ENCODE measurements at regions not wholly inside any gene's neighbourhood (a gene's known extent, or its start where the extent isn't known, plus 50 kb on each side); places are given as distances from the start of the nearest gene placed in this dataset.

DNA sequence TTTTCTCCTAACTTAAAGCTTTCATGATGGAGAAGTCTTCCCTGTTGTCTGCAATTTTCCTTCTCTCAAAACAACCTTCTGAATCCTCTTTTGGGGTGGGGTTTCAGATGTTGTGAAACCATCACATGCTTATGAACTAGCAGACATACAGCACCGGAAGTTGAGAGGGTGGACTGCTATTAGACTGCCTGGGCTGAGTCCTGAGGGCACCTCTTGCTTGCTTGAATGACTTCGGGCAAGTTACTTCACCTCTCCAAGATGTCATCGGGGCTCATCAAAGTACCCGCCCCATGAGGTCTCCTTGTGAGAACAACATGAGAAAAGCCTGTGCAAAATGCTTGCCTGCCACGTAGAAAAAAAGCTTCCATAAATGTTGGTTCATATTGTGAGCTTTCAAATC lies 89.6 kb downstream of the CCDC185 start:
- ATAC-seq (no peak), DNase-seq (ENCODE audit: low spot score) (no peak)
- ChIA-PET CTCF (no interaction called here), POLR2A (no interaction called here)
- no peaks in the 10 kb centered on the region; the same call in 1 of the 2 replicates for H3K27me3 Mint-ChIP-seq (ENCODE audit: low read depth)
- peaks cover 11% of the 10 kb centered on the region for H3K9me3 Mint-ChIP-seq
- no peak overlapping the region for H3K27ac Mint-ChIP-seq
- peaks cover 30% of the 10 kb centered on the region for H3K4me1 Mint-ChIP-seq
- no peaks in the 10 kb centered on the region for H3K36me3 Mint-ChIP-seq
- TF ChIP-seq TEAD1 (CRISPR knock-in tag; IDR thresholded peaks at IDR 0.05) (no peak), MXD4 (CRISPR knock-in tag; IDR thresholded peaks at IDR 0.05; ENCODE audit: borderline replicate concordance) (no peak), ZNF671 (CRISPR knock-in tag; IDR thresholded peaks at IDR 0.05) (no peak), GRHL2 (CRISPR knock-in tag; IDR thresholded peaks at IDR 0.05; ENCODE audit: insufficient replicate concordance, severe bottlenecking) (no peak), ESRRA (CRISPR knock-in tag; IDR thresholded peaks at IDR 0.05; ENCODE audit: borderline replicate concordance) (no peak), SP1 (CRISPR knock-in tag; conservative IDR thresholded peaks at IDR 0.05) (no peak), SMAD4 (CRISPR knock-in tag; IDR thresholded peaks at IDR 0.05) (no peak)
- TF ChIP-seq, protein P1, sequence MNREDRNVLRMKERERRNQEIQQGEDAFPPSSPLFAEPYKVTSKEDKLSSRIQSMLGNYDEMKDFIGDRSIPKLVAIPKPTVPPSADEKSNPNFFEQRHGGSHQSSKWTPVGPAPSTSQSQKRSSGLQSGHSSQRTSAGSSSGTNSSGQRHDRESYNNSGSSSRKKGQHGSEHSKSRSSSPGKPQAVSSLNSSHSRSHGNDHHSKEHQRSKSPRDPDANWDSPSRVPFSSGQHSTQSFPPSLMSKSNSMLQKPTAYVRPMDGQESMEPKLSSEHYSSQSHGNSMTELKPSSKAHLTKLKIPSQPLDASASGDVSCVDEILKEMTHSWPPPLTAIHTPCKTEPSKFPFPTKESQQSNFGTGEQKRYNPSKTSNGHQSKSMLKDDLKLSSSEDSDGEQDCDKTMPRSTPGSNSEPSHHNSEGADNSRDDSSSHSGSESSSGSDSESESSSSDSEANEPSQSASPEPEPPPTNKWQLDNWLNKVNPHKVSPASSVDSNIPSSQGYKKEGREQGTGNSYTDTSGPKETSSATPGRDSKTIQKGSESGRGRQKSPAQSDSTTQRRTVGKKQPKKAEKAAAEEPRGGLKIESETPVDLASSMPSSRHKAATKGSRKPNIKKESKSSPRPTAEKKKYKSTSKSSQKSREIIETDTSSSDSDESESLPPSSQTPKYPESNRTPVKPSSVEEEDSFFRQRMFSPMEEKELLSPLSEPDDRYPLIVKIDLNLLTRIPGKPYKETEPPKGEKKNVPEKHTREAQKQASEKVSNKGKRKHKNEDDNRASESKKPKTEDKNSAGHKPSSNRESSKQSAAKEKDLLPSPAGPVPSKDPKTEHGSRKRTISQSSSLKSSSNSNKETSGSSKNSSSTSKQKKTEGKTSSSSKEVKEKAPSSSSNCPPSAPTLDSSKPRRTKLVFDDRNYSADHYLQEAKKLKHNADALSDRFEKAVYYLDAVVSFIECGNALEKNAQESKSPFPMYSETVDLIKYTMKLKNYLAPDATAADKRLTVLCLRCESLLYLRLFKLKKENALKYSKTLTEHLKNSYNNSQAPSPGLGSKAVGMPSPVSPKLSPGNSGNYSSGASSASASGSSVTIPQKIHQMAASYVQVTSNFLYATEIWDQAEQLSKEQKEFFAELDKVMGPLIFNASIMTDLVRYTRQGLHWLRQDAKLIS (CRISPR knock-in tag; IDR thresholded peaks at IDR 0.05; ENCODE audit: borderline replicate concordance), result no peak
- H3K4me3 Mint-ChIP-seq, result no peak overlapping the region

DNA sequence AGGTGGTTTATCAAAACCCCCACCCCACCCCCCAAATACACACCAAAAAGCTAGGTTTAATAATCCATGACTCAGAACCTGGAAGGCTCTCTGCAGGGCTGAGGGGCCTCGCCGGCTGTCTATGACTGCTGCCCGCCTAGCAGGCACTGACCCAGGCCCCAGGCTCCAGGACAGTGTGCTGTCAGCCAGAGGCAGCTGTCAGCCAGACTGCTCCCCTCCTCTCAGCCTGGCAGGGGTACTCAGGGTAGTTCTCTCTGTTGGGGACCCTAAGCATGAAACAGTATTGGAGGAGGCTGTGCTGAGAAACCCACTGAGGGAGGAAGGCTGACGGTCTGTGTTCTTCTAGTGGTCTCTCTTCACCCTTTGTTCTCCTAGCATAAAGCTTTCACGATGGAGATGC lies 90.3 kb downstream of the CCDC185 start:
- POLR2A ChIA-PET, result no interaction called here
- no peak overlapping the region for H3K4me3 Mint-ChIP-seq
- CTCF ChIA-PET, result no interaction called here
- TF ChIP-seq, protein P2, sequence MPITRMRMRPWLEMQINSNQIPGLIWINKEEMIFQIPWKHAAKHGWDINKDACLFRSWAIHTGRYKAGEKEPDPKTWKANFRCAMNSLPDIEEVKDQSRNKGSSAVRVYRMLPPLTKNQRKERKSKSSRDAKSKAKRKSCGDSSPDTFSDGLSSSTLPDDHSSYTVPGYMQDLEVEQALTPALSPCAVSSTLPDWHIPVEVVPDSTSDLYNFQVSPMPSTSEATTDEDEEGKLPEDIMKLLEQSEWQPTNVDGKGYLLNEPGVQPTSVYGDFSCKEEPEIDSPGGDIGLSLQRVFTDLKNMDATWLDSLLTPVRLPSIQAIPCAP (CRISPR knock-in tag; IDR thresholded peaks at IDR 0.05), result no peak
- TF ChIP-seq, protein P3, sequence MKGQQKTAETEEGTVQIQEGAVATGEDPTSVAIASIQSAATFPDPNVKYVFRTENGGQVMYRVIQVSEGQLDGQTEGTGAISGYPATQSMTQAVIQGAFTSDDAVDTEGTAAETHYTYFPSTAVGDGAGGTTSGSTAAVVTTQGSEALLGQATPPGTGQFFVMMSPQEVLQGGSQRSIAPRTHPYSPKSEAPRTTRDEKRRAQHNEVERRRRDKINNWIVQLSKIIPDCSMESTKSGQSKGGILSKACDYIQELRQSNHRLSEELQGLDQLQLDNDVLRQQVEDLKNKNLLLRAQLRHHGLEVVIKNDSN (CRISPR knock-in tag; IDR thresholded peaks at IDR 0.05), result no peak
- TF ChIP-seq ZNF423 (CRISPR knock-in tag; IDR thresholded peaks at IDR 0.05), result no peak
- TF ChIP-seq GRHL2 (CRISPR knock-in tag; IDR thresholded peaks at IDR 0.05; ENCODE audit: insufficient replicate concordance, severe bottlenecking), result no peak
- no peak for TF ChIP-seq NFYB (CRISPR knock-in tag; conservative IDR thresholded peaks at IDR 0.05; ENCODE audit: low read depth)
- no peak for TF ChIP-seq CREM (CRISPR knock-in tag; IDR thresholded peaks at IDR 0.05)
- peaks cover 33% of the 10 kb centered on the region for H3K4me1 Mint-ChIP-seq
- DNase-seq (ENCODE audit: low spot score) (no peak), ATAC-seq (no peak)
- H3K9me3 Mint-ChIP-seq, result peaks cover 11% of the 10 kb centered on the region
- no peaks in the 10 kb centered on the region for H3K36me3 Mint-ChIP-seq
- no peak overlapping the region for H3K27ac Mint-ChIP-seq
- H3K27me3 Mint-ChIP-seq (ENCODE audit: low read depth), result no peaks in the 10 kb centered on the region; the same call in 1 of the 2 replicates

DNA sequence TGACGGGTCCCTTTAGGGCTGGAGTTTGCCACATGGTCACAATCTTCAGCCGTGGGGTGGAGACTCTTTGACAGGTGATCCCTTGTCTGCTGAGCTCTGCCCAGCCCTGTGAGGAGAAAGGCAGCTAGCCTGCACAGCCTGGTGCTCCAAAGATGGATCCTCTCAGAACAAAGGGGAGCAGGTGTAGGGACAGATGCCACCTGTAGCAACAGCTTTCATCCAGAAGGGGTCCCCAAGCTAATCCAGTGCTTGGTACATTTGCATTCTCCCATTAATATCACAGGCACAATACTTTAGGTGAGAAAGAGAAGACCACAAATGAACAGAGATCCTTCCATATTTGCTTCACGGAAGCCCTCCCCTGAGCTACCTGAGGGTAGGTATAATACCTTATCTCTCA lies 93.2 kb downstream of the CCDC185 start:
- TF ChIP-seq, protein P4, sequence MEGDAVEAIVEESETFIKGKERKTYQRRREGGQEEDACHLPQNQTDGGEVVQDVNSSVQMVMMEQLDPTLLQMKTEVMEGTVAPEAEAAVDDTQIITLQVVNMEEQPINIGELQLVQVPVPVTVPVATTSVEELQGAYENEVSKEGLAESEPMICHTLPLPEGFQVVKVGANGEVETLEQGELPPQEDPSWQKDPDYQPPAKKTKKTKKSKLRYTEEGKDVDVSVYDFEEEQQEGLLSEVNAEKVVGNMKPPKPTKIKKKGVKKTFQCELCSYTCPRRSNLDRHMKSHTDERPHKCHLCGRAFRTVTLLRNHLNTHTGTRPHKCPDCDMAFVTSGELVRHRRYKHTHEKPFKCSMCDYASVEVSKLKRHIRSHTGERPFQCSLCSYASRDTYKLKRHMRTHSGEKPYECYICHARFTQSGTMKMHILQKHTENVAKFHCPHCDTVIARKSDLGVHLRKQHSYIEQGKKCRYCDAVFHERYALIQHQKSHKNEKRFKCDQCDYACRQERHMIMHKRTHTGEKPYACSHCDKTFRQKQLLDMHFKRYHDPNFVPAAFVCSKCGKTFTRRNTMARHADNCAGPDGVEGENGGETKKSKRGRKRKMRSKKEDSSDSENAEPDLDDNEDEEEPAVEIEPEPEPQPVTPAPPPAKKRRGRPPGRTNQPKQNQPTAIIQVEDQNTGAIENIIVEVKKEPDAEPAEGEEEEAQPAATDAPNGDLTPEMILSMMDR (IDR thresholded peaks at IDR 0.05), result 0 out of 2 replicates have a peak, but pooled peaks have one; percentile 11
- TF ChIP-seq, protein P5, sequence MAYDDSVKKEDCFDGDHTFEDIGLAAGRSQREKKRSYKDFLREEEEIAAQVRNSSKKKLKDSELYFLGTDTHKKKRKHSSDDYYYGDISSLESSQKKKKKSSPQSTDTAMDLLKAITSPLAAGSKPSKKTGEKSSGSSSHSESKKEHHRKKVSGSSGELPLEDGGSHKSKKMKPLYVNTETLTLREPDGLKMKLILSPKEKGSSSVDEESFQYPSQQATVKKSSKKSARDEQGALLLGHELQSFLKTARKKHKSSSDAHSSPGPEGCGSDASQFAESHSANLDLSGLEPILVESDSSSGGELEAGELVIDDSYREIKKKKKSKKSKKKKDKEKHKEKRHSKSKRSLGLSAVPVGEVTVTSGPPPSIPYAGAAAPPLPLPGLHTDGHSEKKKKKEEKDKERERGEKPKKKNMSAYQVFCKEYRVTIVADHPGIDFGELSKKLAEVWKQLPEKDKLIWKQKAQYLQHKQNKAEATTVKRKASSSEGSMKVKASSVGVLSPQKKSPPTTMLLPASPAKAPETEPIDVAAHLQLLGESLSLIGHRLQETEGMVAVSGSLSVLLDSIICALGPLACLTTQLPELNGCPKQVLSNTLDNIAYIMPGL (CRISPR knock-in tag; IDR thresholded peaks at IDR 0.05), result no peak
- Mint-ChIP-seq H3K9me3 (peaks cover 11% of the 10 kb centered on the region), H3K27me3 (ENCODE audit: low read depth) (no peaks in the 10 kb centered on the region; the same call in 1 of the 2 replicates), H3K36me3 (no peaks in the 10 kb centered on the region), H3K4me1 (peaks cover 23% of the 10 kb centered on the region), H3K4me3 (no peak overlapping the region), H3K27ac (no peak overlapping the region)
- CTCF ChIA-PET, result interaction anchor here (0.8 to 1.1 kb wide), 4 partner anchors 11 to 198 kb away, joined by 3 to 4 read pairs (median 4); no protein-coding TSS in a partner anchor
- ATAC-seq (peak; percentile 83), DNase-seq (ENCODE audit: low spot score) (no peak)
- POLR2A ChIA-PET, result interaction anchor here (0.6 kb wide), 1 partner anchor 240 kb away, joined by 5 read pairs; no protein-coding TSS in a partner anchor

All from WTC11 (cell line).